OCI-LY7 (cell line): ENCODE measurements at regions not wholly inside any gene's neighbourhood (a gene's known extent, or its start where the extent isn't known, plus 50 kb on each side); places are given as distances from the start of the nearest gene placed in this dataset.

ENCODE experiments used
- CTCF ChIP-seq: fragments of 200-600 bp; sonication (generic); conservative IDR thresholded peaks from 2 replicates; pipeline ENCODE4 v1.5.1; 2014; ENCODE audit warnings: mild to moderate bottlenecking, antibody characterized with exemption, low read length, moderate library complexity, mixed read lengths
- EZH2phosphoT487 ChIP-seq: fragments of 200-600 bp; sonication (generic); IDR thresholded peaks from 2 replicates; pipeline ENCODE4 v1.6.1; 2018; ENCODE audit warnings: low read depth, borderline replicate concordance, mild to moderate bottlenecking, mixed run types, antibody characterized with exemption, low read length, moderate library complexity, mixed read lengths

DNA sequence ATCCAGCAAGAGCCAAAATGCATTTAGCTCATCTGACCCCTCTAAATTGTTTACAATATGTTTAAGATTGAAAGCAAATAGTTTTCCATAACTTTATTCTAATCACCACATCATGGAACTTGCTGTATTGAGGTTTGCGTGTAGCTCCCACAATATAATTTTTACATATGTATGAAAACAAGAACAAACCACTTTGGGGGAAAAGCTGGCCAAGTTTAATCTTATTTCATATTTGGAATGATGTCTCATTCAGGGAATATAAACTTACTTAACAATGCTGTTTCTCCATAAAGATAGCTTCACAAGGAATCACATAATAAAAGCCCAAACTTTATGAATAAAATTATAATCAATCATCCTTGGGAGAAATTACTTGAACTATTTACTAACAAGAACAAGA lies 194.6 kb upstream of the PCSK5 start:
- TF ChIP-seq CTCF = no peak
- no peak for TF ChIP-seq EZH2phosphoT487
